ENCODE measurements at regions not wholly inside any gene's neighbourhood (a gene's known extent, or its start where the extent isn't known, plus 50 kb on each side); places are given as distances from the start of the nearest gene placed in this dataset.

GRCh38 chr7:51482976-51483375, 166.4 kb upstream of the COBL start:
- in situ Hi-C loops (cut with MboI; ENCODE audit: low pct_unique_long_range_greater_than_20kb, low sequenced_read_pairs, unreplicated experiment) = no loop called here

GRCh38 chr7:51481421-51481820, 164.8 kb upstream of the COBL start:
- TF ChIP-seq CTCF (IDR thresholded peaks at IDR 0.05; ENCODE audit: extremely low read depth, insufficient read depth, missing control alignments) = no peak
- DNase-seq (ENCODE audit: low spot score) = no peak
- in situ Hi-C loops (cut with MboI; ENCODE audit: low pct_unique_long_range_greater_than_20kb, low sequenced_read_pairs, unreplicated experiment) = no loop called here

More at GRCh38 chr7:51482976-51483375, 166.4 kb upstream of the COBL start:
- TF ChIP-seq CTCF (IDR thresholded peaks at IDR 0.05; ENCODE audit: extremely low read depth, insufficient read depth, missing control alignments) = no peak
- no peak for DNase-seq (ENCODE audit: low spot score)

- DNase-seq (ENCODE audit: low spot score) = no peak
- TF ChIP-seq CTCF (IDR thresholded peaks at IDR 0.05; ENCODE audit: extremely low read depth, insufficient read depth, missing control alignments) = no peak
- in situ Hi-C loops (cut with MboI; ENCODE audit: low pct_unique_long_range_greater_than_20kb, low sequenced_read_pairs, unreplicated experiment) = no loop called here
These were observed 161.2 kb upstream of the COBL start for GRCh38 chr7:51477819-51478218.

GRCh38 chr7:51477323-51477722, 160.7 kb upstream of the COBL start:
- in situ Hi-C loops (cut with MboI; ENCODE audit: low pct_unique_long_range_greater_than_20kb, low sequenced_read_pairs, unreplicated experiment) = no loop called here

GRCh38 chr7:51476026-51476425, 159.4 kb upstream of the COBL start:
- DNase-seq (ENCODE audit: low spot score) = no peak
- TF ChIP-seq CTCF (IDR thresholded peaks at IDR 0.05; ENCODE audit: extremely low read depth, insufficient read depth, missing control alignments) = no peak
- in situ Hi-C loops (cut with MboI; ENCODE audit: low pct_unique_long_range_greater_than_20kb, low sequenced_read_pairs, unreplicated experiment) = no loop called here

More at GRCh38 chr7:51477323-51477722, 160.7 kb upstream of the COBL start:
- DNase-seq (ENCODE audit: low spot score) = no peak
- TF ChIP-seq CTCF (IDR thresholded peaks at IDR 0.05; ENCODE audit: extremely low read depth, insufficient read depth, missing control alignments) = no peak

- in situ Hi-C loops (cut with MboI; ENCODE audit: low pct_unique_long_range_greater_than_20kb, low sequenced_read_pairs, unreplicated experiment) = no loop called here
- no peak for DNase-seq (ENCODE audit: low spot score)
- no peak for TF ChIP-seq CTCF (IDR thresholded peaks at IDR 0.05; ENCODE audit: extremely low read depth, insufficient read depth, missing control alignments)
These were observed 156.3 kb upstream of the COBL start for GRCh38 chr7:51472873-51473272.

- TF ChIP-seq CTCF (IDR thresholded peaks at IDR 0.05; ENCODE audit: extremely low read depth, insufficient read depth, missing control alignments) = no peak
- no peak for DNase-seq (ENCODE audit: low spot score)
These were observed 155.3 kb upstream of the COBL start for GRCh38 chr7:51471981-51472296.

More at GRCh38 chr7:51471981-51472296, 155.3 kb upstream of the COBL start:
- in situ Hi-C loops (cut with MboI; ENCODE audit: low pct_unique_long_range_greater_than_20kb, low sequenced_read_pairs, unreplicated experiment) = no loop called here
